ENCODE measurements at regions not wholly inside any gene's neighbourhood (a gene's known extent, or its start where the extent isn't known, plus 50 kb on each side); places are given as distances from the start of the nearest gene placed in this dataset.

GRCh38 chr1:82446236-82446635, 645.5 kb downstream of the ADGRL2 start:
- TF ChIP-seq GATA2 (IDR thresholded peaks at IDR 0.05; ENCODE audit: low read depth, low read length): no peak
- no peak for TF ChIP-seq GATA3 (IDR thresholded peaks at IDR 0.05; ENCODE audit: low read depth, low read length)
